ENCODE measurements at regions not wholly inside any gene's neighbourhood (a gene's known extent, or its start where the extent isn't known, plus 50 kb on each side); places are given as distances from the start of the nearest gene placed in this dataset.

DNA sequence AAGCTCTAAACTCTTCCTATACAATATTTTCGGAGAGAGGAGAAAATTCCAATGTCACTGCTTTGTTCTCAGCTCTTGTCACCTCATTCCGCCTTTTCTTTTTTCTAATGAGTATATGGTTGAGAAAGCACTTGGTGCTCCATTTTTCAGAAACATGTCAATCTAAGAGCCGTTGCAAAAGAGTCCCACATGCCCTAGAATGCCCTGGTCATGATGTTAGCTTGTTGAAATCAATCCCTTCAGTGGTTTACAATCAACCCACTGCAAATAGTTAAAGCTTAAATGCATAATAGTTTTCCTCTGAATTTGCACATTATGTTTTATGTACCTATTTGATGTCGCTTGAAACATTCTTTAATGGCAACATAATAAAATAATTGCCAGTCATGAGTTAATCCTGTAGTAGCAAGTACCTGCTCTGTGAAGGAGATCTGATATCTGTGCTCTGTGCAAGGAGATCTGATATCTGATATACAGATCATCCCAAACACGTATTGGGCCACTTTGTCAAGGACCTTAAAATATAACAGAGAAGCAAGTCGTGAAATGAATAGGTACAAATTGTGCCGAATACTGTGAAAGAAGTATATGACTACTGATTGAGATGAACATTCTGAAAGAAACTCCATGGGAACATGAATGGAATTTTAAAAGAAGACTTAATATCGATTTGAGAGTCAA, 1633.5 kb downstream of the SUCLG1 start:
- H3K4me1 ChIP-seq (ENCODE audit: insufficient read depth, low read length) = no peaks in the 10 kb centered on the region
- no peak overlapping the region for H3K4me3 ChIP-seq (ENCODE audit: low read depth in 1 of 2, low read length in 2 of 2)
- no peaks in the 10 kb centered on the region for H3K36me3 ChIP-seq (ENCODE audit: insufficient read depth, low read length)
- H4K20me1 ChIP-seq (ENCODE audit: insufficient read depth, low read length) = no peaks in the 10 kb centered on the region
- DNase-seq (no peak), ATAC-seq (ENCODE audit: insufficient read depth, low read depth) (no peak)
- TF ChIP-seq EZH2 (IDR thresholded peaks at IDR 0.05; ENCODE audit: borderline replicate concordance, low read depth, low read length, severe bottlenecking) = no peak
- TF ChIP-seq, protein P1, sequence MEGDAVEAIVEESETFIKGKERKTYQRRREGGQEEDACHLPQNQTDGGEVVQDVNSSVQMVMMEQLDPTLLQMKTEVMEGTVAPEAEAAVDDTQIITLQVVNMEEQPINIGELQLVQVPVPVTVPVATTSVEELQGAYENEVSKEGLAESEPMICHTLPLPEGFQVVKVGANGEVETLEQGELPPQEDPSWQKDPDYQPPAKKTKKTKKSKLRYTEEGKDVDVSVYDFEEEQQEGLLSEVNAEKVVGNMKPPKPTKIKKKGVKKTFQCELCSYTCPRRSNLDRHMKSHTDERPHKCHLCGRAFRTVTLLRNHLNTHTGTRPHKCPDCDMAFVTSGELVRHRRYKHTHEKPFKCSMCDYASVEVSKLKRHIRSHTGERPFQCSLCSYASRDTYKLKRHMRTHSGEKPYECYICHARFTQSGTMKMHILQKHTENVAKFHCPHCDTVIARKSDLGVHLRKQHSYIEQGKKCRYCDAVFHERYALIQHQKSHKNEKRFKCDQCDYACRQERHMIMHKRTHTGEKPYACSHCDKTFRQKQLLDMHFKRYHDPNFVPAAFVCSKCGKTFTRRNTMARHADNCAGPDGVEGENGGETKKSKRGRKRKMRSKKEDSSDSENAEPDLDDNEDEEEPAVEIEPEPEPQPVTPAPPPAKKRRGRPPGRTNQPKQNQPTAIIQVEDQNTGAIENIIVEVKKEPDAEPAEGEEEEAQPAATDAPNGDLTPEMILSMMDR (IDR thresholded peaks at IDR 0.05; ENCODE audit: borderline replicate concordance, extremely low read depth, low read length, poor library complexity, severe bottlenecking) = no peak
- H3K79me2 ChIP-seq (ENCODE audit: insufficient read depth, low read length) = no peaks in the 10 kb centered on the region
- H3K27me3 ChIP-seq (ENCODE audit: insufficient read depth, low read length, poor library complexity) = no peaks in the 10 kb centered on the region
- H3K9me3 ChIP-seq (ENCODE audit: insufficient read depth, low read length, severe bottlenecking) = no peaks in the 10 kb centered on the region
- H3K9ac ChIP-seq (ENCODE audit: low read depth, low read length) = no peak overlapping the region
- no peak overlapping the region for H3K4me2 ChIP-seq (ENCODE audit: insufficient read depth, low read length)
- no peak overlapping the region for H3K27ac ChIP-seq (ENCODE audit: low read length)
- no peak overlapping the region for H2AFZ ChIP-seq (ENCODE audit: low read depth, low read length)

DNA sequence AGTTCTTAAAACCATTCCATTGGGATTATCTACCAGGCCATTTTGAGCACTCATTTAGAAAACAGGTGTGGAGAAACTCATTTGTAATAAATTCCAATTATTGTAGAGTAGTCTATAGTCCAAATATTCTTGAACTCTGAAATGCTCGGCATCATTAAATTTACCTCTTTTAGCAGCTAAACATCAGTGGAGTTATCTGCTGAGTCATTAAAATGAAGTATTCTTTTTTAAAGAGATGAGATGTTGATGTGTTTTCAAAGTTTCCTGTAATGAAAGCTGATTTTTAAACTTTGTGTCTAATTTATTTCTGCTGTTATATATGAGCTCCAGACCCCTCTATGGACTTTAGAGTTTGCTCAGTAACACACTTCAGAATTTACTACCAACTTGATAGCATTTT, 1635.2 kb downstream of the SUCLG1 start:
- Histone ChIP-seq H3K27me3 (ENCODE audit: insufficient read depth, low read length, poor library complexity) (no peaks in the 10 kb centered on the region), H4K20me1 (ENCODE audit: insufficient read depth, low read length) (no peaks in the 10 kb centered on the region), H3K4me1 (ENCODE audit: insufficient read depth, low read length) (no peaks in the 10 kb centered on the region), H3K4me2 (ENCODE audit: insufficient read depth, low read length) (no peak overlapping the region), H3K27ac (ENCODE audit: low read length) (no peak overlapping the region), H3K9ac (ENCODE audit: low read depth, low read length) (no peak overlapping the region), H2AFZ (ENCODE audit: low read depth, low read length) (no peak overlapping the region), H3K4me3 (ENCODE audit: low read depth in 1 of 2, low read length in 2 of 2) (no peak overlapping the region), H3K9me3 (ENCODE audit: insufficient read depth, low read length, severe bottlenecking) (no peaks in the 10 kb centered on the region), H3K79me2 (ENCODE audit: insufficient read depth, low read length) (no peaks in the 10 kb centered on the region), H3K36me3 (ENCODE audit: insufficient read depth, low read length) (no peaks in the 10 kb centered on the region)
- ATAC-seq (ENCODE audit: insufficient read depth, low read depth) = no peak
- DNase-seq = no peak
- TF ChIP-seq, protein P1 (IDR thresholded peaks at IDR 0.05; ENCODE audit: borderline replicate concordance, extremely low read depth, low read length, poor library complexity, severe bottlenecking) = no peak
- TF ChIP-seq EZH2 (IDR thresholded peaks at IDR 0.05; ENCODE audit: borderline replicate concordance, low read depth, low read length, severe bottlenecking) = no peak

DNA sequence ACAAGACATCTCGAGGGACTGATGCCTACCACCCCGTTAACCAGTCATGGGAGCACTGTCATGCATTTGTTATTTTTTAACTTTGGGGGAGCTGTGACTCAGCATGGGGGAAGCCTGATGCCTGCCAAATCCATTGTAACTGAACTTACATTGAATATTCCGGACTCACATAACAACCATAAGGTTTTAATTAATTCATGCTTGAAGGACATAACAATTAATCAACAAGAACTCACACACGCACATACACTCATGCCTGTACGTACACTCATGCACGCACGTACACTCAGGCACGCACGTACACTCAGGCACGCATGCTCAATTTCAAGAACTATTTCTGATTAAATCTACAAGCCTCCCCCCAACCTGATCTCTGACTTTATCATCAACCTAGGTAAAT, 1639.1 kb downstream of the SUCLG1 start:
- Histone ChIP-seq H3K9ac (ENCODE audit: low read depth, low read length) (no peak overlapping the region), H4K20me1 (ENCODE audit: insufficient read depth, low read length) (no peaks in the 10 kb centered on the region), H2AFZ (ENCODE audit: low read depth, low read length) (no peak overlapping the region), H3K9me3 (ENCODE audit: insufficient read depth, low read length, severe bottlenecking) (no peaks in the 10 kb centered on the region), H3K27ac (ENCODE audit: low read length) (no peak overlapping the region), H3K4me1 (ENCODE audit: insufficient read depth, low read length) (no peaks in the 10 kb centered on the region), H3K79me2 (ENCODE audit: insufficient read depth, low read length) (no peaks in the 10 kb centered on the region), H3K4me2 (ENCODE audit: insufficient read depth, low read length) (no peak overlapping the region), H3K36me3 (ENCODE audit: insufficient read depth, low read length) (no peaks in the 10 kb centered on the region), H3K27me3 (ENCODE audit: insufficient read depth, low read length, poor library complexity) (no peaks in the 10 kb centered on the region), H3K4me3 (ENCODE audit: low read depth in 1 of 2, low read length in 2 of 2) (no peak overlapping the region)
- DNase-seq (no peak), ATAC-seq (ENCODE audit: insufficient read depth, low read depth) (no peak)
- TF ChIP-seq, protein P1 (IDR thresholded peaks at IDR 0.05; ENCODE audit: borderline replicate concordance, extremely low read depth, low read length, poor library complexity, severe bottlenecking) = no peak
- no peak for TF ChIP-seq EZH2 (IDR thresholded peaks at IDR 0.05; ENCODE audit: borderline replicate concordance, low read depth, low read length, severe bottlenecking)
